DMS153 treated with DMSO at 0.1 percent for 48 hours (cell line): ENCODE measurements at regions not wholly inside any gene's neighbourhood (a gene's known extent, or its start where the extent isn't known, plus 50 kb on each side); places are given as distances from the start of the nearest gene placed in this dataset.
"Not testable (repeated sequence)": the region's sequence is repeated elsewhere in the genome, so short reads cannot be mapped to it uniquely, and the experiment has no call there.

Experiments used
- DNase-seq: peaks from one replicate; lab custom pipeline; 2025; ENCODE audit not compliant: unreplicated experiment; lab: John Stamatoyannopoulos, UW

- peak; percentile 67 for DNase-seq
These were observed 159.3 kb upstream of the TNFAIP3 start for GRCh38 chr6:137707590-137708360.

- no peak for DNase-seq
These were observed 158.6 kb upstream of the TNFAIP3 start for GRCh38 chr6:137708481-137708880.

GRCh38 chr6:137709424-137710236, 157.4 kb upstream of the TNFAIP3 start:
- no peak for DNase-seq

GRCh38 chr6:137711972-137712371, 155.1 kb upstream of the TNFAIP3 start:
- no peak for DNase-seq

GRCh38 chr6:137712587-137712986, 154.5 kb upstream of the TNFAIP3 start:
- DNase-seq, result no peak

GRCh38 chr6:137715589-137716045, 151.4 kb upstream of the TNFAIP3 start:
- DNase-seq, result no peak

GRCh38 chr6:137717074-137718073, 149.7 kb upstream of the TNFAIP3 start:
- DNase-seq, result peak; percentile 60

- not testable (repeated sequence) for DNase-seq
These were observed 148.2 kb upstream of the TNFAIP3 start for GRCh38 chr6:137718903-137719302.

- DNase-seq, result no peak
These were observed 144.2 kb upstream of the TNFAIP3 start for GRCh38 chr6:137722749-137723272.

GRCh38 chr6:137723273-137724017, 143.6 kb upstream of the TNFAIP3 start:
- DNase-seq, result no peak

- DNase-seq, result no peak
These were observed 143.0 kb upstream of the TNFAIP3 start for GRCh38 chr6:137724018-137724403.

GRCh38 chr6:137724495-137725211, 142.4 kb upstream of the TNFAIP3 start:
- no peak for DNase-seq

GRCh38 chr6:137725949-137726348, 141.1 kb upstream of the TNFAIP3 start:
- DNase-seq, result no peak

GRCh38 chr6:137726582-137726981, 140.5 kb upstream of the TNFAIP3 start:
- DNase-seq, result no peak

GRCh38 chr6:137727216-137727765, 139.8 kb upstream of the TNFAIP3 start:
- no peak for DNase-seq

GRCh38 chr6:137728386-137729349, 138.4 kb upstream of the TNFAIP3 start:
- no peak for DNase-seq

GRCh38 chr6:137729866-137730629, 137.0 kb upstream of the TNFAIP3 start:
- DNase-seq, result no peak
